Neural progenitor cell (in vitro differentiated cells): ENCODE measurements at regions not wholly inside any gene's neighbourhood (a gene's known extent, or its start where the extent isn't known, plus 50 kb on each side); places are given as distances from the start of the nearest gene placed in this dataset.

ENCODE experiments used
- DNase-seq: peaks from one replicate; pipeline ENCODE4 v3.0.0-alpha.2; 2016; ENCODE audit warnings: low spot score
- H2AFZ ChIP-seq: fragments of 200-600 bp; sonication (generic); replicated peaks from 2 replicates; pipeline ENCODE4 v1.6.1; 2016; ENCODE audit warnings: antibody characterized with exemption
- H3F3A ChIP-seq: fragments of 200-600 bp; sonication (generic); 2 replicates; pipeline ENCODE4 v1.6.1; 2016; ENCODE audit warnings: antibody characterized with exemption, low read depth
- H3K27ac ChIP-seq: fragments of 200-600 bp; sonication (generic); 2 replicates; pipeline ENCODE4 v1.5.1; 2016; ENCODE audit warnings: mild to moderate bottlenecking
- H3K27me3 ChIP-seq: fragments of 200-600 bp; sonication (generic); 2 replicates; pipeline ENCODE4 v1.6.1; 2016; ENCODE audit warnings: mild to moderate bottlenecking, moderate library complexity
- H3K36me3 ChIP-seq: fragments of 200-600 bp; sonication (generic); 2 replicates; pipeline ENCODE4 v1.5.1; 2016
- H3K4me1 ChIP-seq: fragments of 200-600 bp; sonication (generic); 2 replicates; pipeline ENCODE4 v1.6.1; 2016; ENCODE audit warnings: mixed run types
- H3K4me2 ChIP-seq: fragments of 200-600 bp; sonication (generic); 2 replicates; pipeline ENCODE4 v1.6.1; 2016
- H3K4me3 ChIP-seq: fragments of 200-600 bp; sonication (generic); 2 replicates; pipeline ENCODE4 v1.5.1; 2016
- H3K79me2 ChIP-seq: fragments of 200-600 bp; sonication (generic); 2 replicates; pipeline ENCODE4 v1.6.1; 2016; ENCODE audit warnings: low read depth
- H3K9ac ChIP-seq: fragments of 200-600 bp; sonication (generic); 2 replicates; pipeline ENCODE4 v1.6.1; 2016
- H3K9me3 ChIP-seq: fragments of 200-600 bp; sonication (generic); 2 replicates; pipeline ENCODE4 v1.5.1; 2016; ENCODE audit warnings: low read depth
- H4K20me1 ChIP-seq: fragments of 200-600 bp; sonication (generic); 2 replicates; pipeline ENCODE4 v1.6.1; 2016; ENCODE audit warnings: low read depth
- H3K27ac Mint-ChIP-seq: 3 replicates; pipeline ENCODE4 v1.8.0; 2021; ENCODE audit warnings: mixed read lengths
- H3K27me3 Mint-ChIP-seq: 2 replicates; pipeline ENCODE4 v1.8.0; 2022; ENCODE audit warnings: low read depth, mild to moderate bottlenecking, inconsistent platforms, moderate library complexity, mixed read lengths; ENCODE audit not compliant: insufficient read depth
- H3K36me3 Mint-ChIP-seq: 3 replicates; pipeline ENCODE4 v1.8.0; 2021; ENCODE audit warnings: mixed read lengths
- H3K4me1 Mint-ChIP-seq: 3 replicates; pipeline ENCODE4 v1.8.0; 2021; ENCODE audit warnings: mixed read lengths
- H3K4me3 Mint-ChIP-seq: 3 replicates; pipeline ENCODE4 v1.8.0; 2021; ENCODE audit warnings: mild to moderate bottlenecking, moderate library complexity, mixed read lengths
- H3K9me3 Mint-ChIP-seq: 3 replicates; pipeline ENCODE4 v1.8.0; 2020; ENCODE audit warnings: mixed read lengths
- CTCF ChIP-seq: fragments of 200-600 bp; sonication (generic); IDR thresholded peaks from 2 replicates; pipeline ENCODE4 v1.5.1; 2017; ENCODE audit warnings: antibody characterized with exemption, mild to moderate bottlenecking
- EZH2 ChIP-seq: fragments of 200-600 bp; sonication (generic); IDR thresholded peaks from 2 replicates; pipeline ENCODE4 v1.6.1; 2017; ENCODE audit warnings: antibody characterized with exemption, mild to moderate bottlenecking, moderate library complexity
- EZH2phosphoT487 ChIP-seq: fragments of 200-600 bp; sonication (generic); IDR thresholded peaks from 2 replicates; pipeline ENCODE4 v1.6.1; 2017; ENCODE audit warnings: antibody characterized with exemption

GRCh38 chr2:219957820-219958219 is 330.4 kb downstream of the SLC4A3 start:
- no peaks in the 10 kb centered on the region for H3K9me3 ChIP-seq
- H2AFZ ChIP-seq = no peak overlapping the region
- H3K4me1 Mint-ChIP-seq = peaks cover 3% of the 10 kb centered on the region

GRCh38 chr2:219958941-219959340 is 331.5 kb downstream of the SLC4A3 start:
- Mint-ChIP-seq H3K36me3 (peaks cover 2% of the 10 kb centered on the region), H3K4me1 (peaks cover 3% of the 10 kb centered on the region), H3K27ac (peak overlapping the region; percentile 41), H3K9me3 (peaks cover 14% of the 10 kb centered on the region), H3K27me3 (no peaks in the 10 kb centered on the region), H3K4me3 (no peak overlapping the region)
- Histone ChIP-seq H3K9ac (no peak overlapping the region), H3K4me3 (no peak overlapping the region), H3K36me3 (no peaks in the 10 kb centered on the region), H4K20me1 (no peaks in the 10 kb centered on the region), H3K27ac (no peak overlapping the region), H3K79me2 (no peaks in the 10 kb centered on the region), H3F3A (no peaks in the 10 kb centered on the region), H3K4me2 (no peak overlapping the region), H3K4me1 (peaks cover 10% of the 10 kb centered on the region), H2AFZ (no peak overlapping the region), H3K9me3 (no peaks in the 10 kb centered on the region), H3K27me3 (peaks cover 9% of the 10 kb centered on the region)
- TF ChIP-seq EZH2phosphoT487 = no peak
- TF ChIP-seq CTCF = no peak
- TF ChIP-seq EZH2 = no peak
- DNase-seq = no peak

More at GRCh38 chr2:219957820-219958219, 330.4 kb downstream of the SLC4A3 start:
- Mint-ChIP-seq H3K36me3 (peaks cover 2% of the 10 kb centered on the region), H3K4me3 (no peak overlapping the region), H3K9me3 (peaks cover 18% of the 10 kb centered on the region), H3K27me3 (no peaks in the 10 kb centered on the region), H3K27ac (no peak overlapping the region)
- DNase-seq = no peak
- Histone ChIP-seq H3K4me1 (peaks cover 8% of the 10 kb centered on the region), H3K4me2 (no peak overlapping the region), H3K36me3 (no peaks in the 10 kb centered on the region), H3K9ac (no peak overlapping the region), H3K27ac (no peak overlapping the region), H3K4me3 (no peak overlapping the region), H3F3A (no peaks in the 10 kb centered on the region), H3K79me2 (no peaks in the 10 kb centered on the region), H4K20me1 (no peaks in the 10 kb centered on the region), H3K27me3 (no peaks in the 10 kb centered on the region)
- TF ChIP-seq CTCF = no peak
- no peak for TF ChIP-seq EZH2phosphoT487

- TF ChIP-seq CTCF (no peak), EZH2phosphoT487 (no peak), EZH2 (no peak)
- Histone ChIP-seq H3F3A (peaks cover 2% of the 10 kb centered on the region), H4K20me1 (no peaks in the 10 kb centered on the region), H3K4me3 (no peak overlapping the region), H3K4me2 (no peak overlapping the region), H3K9ac (no peak overlapping the region), H3K27ac (no peak overlapping the region), H2AFZ (no peak overlapping the region), H3K36me3 (no peaks in the 10 kb centered on the region), H3K9me3 (no peaks in the 10 kb centered on the region), H3K27me3 (peaks cover 14% of the 10 kb centered on the region), H3K79me2 (no peaks in the 10 kb centered on the region), H3K4me1 (peaks cover 10% of the 10 kb centered on the region)
- DNase-seq = no peak
- H3K27ac Mint-ChIP-seq = peak overlapping the region; percentile 41
- H3K36me3 Mint-ChIP-seq = peaks cover 2% of the 10 kb centered on the region
- no peaks in the 10 kb centered on the region for H3K27me3 Mint-ChIP-seq
- H3K9me3 Mint-ChIP-seq = peaks cover 11% of the 10 kb centered on the region
- H3K4me3 Mint-ChIP-seq = no peak overlapping the region
- H3K4me1 Mint-ChIP-seq = peaks cover 3% of the 10 kb centered on the region
Observed at GRCh38 chr2:219959471-219959870, 332.0 kb downstream of the SLC4A3 start.
